ENCODE measurements at regions not wholly inside any gene's neighbourhood (a gene's known extent, or its start where the extent isn't known, plus 50 kb on each side); places are given as distances from the start of the nearest gene placed in this dataset.

GRCh38 chr4:128697323-128697722, 112.2 kb upstream of the JADE1 start:
- H3K4me3 ChIP-seq (ENCODE audit: low read depth, low read length) = no peak overlapping the region
- DNase-seq (ENCODE audit: low read depth) = no peak
- TF ChIP-seq CTCF (IDR thresholded peaks at IDR 0.05; ENCODE audit: insufficient read depth, low read depth, low read length) = no peak

- H3K4me3 ChIP-seq (ENCODE audit: low read depth, low read length) = no peak overlapping the region
- DNase-seq (ENCODE audit: low read depth) = no peak
- no peak for TF ChIP-seq CTCF (IDR thresholded peaks at IDR 0.05; ENCODE audit: insufficient read depth, low read depth, low read length)
These were observed 119.5 kb upstream of the JADE1 start for GRCh38 chr4:128690011-128690410.

GRCh38 chr4:128688846-128689437, 120.6 kb upstream of the JADE1 start:
- peak; percentile 40 for DNase-seq (ENCODE audit: low read depth)
- no peak overlapping the region for H3K4me3 ChIP-seq (ENCODE audit: low read depth, low read length)
- no peak for TF ChIP-seq CTCF (IDR thresholded peaks at IDR 0.05; ENCODE audit: insufficient read depth, low read depth, low read length)

GRCh38 chr4:128688033-128688721, 121.3 kb upstream of the JADE1 start:
- DNase-seq (ENCODE audit: low read depth) = peak; percentile 8
- no peak for TF ChIP-seq CTCF (IDR thresholded peaks at IDR 0.05; ENCODE audit: insufficient read depth, low read depth, low read length)
- H3K4me3 ChIP-seq (ENCODE audit: low read depth, low read length) = no peak overlapping the region

- TF ChIP-seq CTCF (IDR thresholded peaks at IDR 0.05; ENCODE audit: insufficient read depth, low read depth, low read length) = no peak
- no peak for DNase-seq (ENCODE audit: low read depth)
- H3K4me3 ChIP-seq (ENCODE audit: low read depth, low read length) = no peak overlapping the region
These were observed 122.7 kb upstream of the JADE1 start for GRCh38 chr4:128686810-128687209.

- TF ChIP-seq CTCF (IDR thresholded peaks at IDR 0.05; ENCODE audit: insufficient read depth, low read depth, low read length) = no peak
These were observed 123.5 kb upstream of the JADE1 start for GRCh38 chr4:128686032-128686465.

More at GRCh38 chr4:128686032-128686465, 123.5 kb upstream of the JADE1 start:
- no peak overlapping the region for H3K4me3 ChIP-seq (ENCODE audit: low read depth, low read length)
- peak; percentile 23 for DNase-seq (ENCODE audit: low read depth)
